Testis (tissue), 2 donors: ENCODE measurements at regions not wholly inside any gene's neighbourhood (a gene's known extent, or its start where the extent isn't known, plus 50 kb on each side); places are given as distances from the start of the nearest gene placed in this dataset.

ENCODE experiments used
- POLR2A ChIP-seq: fragments of 450-650 bp; IDR thresholded peaks from one replicate; pipeline ENCODE4 v1.6.1; 2017; ENCODE audit warnings: antibody characterized with exemption, mild to moderate bottlenecking, moderate library complexity
- TF ChIP-seq, protein P1 (sequence below), 3 experiments: fragments of 450-650 bp in 2 of 3; fragments of 200-600 bp in 1 of 3; sonication (generic) in 1 of 3; IDR thresholded peaks; one replicate each; pipeline ENCODE4 v1.5.1; 2016 to 2019; ENCODE audit warnings: antibody characterized with exemption in 3 of 3, mild to moderate bottlenecking in 2 of 3, moderate library complexity in 1 of 3

DNA sequence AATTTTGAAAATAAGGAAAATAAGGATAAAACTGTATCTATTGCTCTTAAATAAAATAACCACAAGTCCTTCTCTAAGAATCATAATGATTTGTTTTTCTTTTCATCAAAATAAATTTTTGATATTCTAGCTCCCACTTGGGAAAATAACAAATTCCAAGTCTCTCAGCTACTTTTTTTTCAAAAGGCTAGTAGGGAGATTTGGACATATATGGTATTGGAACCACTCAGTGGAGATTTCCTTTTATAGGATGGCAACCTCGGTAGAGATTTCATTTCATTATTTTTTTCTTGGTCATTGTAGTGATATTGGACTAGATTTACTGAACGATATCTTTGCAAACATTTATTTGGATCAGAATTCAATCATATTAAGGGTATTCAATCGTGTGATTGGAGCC, 69.5 kb upstream of the PRKG1 start:
- TF ChIP-seq, protein P1, sequence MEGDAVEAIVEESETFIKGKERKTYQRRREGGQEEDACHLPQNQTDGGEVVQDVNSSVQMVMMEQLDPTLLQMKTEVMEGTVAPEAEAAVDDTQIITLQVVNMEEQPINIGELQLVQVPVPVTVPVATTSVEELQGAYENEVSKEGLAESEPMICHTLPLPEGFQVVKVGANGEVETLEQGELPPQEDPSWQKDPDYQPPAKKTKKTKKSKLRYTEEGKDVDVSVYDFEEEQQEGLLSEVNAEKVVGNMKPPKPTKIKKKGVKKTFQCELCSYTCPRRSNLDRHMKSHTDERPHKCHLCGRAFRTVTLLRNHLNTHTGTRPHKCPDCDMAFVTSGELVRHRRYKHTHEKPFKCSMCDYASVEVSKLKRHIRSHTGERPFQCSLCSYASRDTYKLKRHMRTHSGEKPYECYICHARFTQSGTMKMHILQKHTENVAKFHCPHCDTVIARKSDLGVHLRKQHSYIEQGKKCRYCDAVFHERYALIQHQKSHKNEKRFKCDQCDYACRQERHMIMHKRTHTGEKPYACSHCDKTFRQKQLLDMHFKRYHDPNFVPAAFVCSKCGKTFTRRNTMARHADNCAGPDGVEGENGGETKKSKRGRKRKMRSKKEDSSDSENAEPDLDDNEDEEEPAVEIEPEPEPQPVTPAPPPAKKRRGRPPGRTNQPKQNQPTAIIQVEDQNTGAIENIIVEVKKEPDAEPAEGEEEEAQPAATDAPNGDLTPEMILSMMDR (IDR thresholded peaks at IDR 0.05) = no peak
- no peak for TF ChIP-seq POLR2A
